GM21360 (cell line): ENCODE measurements at regions not wholly inside any gene's neighbourhood (a gene's known extent, or its start where the extent isn't known, plus 50 kb on each side); places are given as distances from the start of the nearest gene placed in this dataset.
"Not testable (repeated sequence)": the region's sequence is repeated elsewhere in the genome, so short reads cannot be mapped to it uniquely, and the experiment has no call there.

Source experiments
- ATAC-seq: cut with Tn5 transposase; IDR thresholded peaks from one replicate; pipeline ENCODE4 v1.9.1; 2021; ENCODE audit warnings: mild to moderate bottlenecking, moderate library complexity; ENCODE audit not compliant: unreplicated experiment

GRCh38 chr2:179385756-179386155 lies 121.1 kb upstream of the SESTD1 start:
- ATAC-seq: not testable (repeated sequence)

GRCh38 chr2:179383975-179384374 lies 119.3 kb upstream of the SESTD1 start:
- no peak for ATAC-seq

GRCh38 chr2:179377296-179377695 lies 112.7 kb upstream of the SESTD1 start:
- no peak for ATAC-seq

GRCh38 chr2:179376881-179377280 lies 112.2 kb upstream of the SESTD1 start:
- no peak for ATAC-seq

- no peak for ATAC-seq
These were observed 109.2 kb upstream of the SESTD1 start for GRCh38 chr2:179373816-179374215.

- ATAC-seq: not testable (repeated sequence)
These were observed 100.9 kb upstream of the SESTD1 start for GRCh38 chr2:179365561-179365960.

GRCh38 chr2:179355881-179356280 lies 91.2 kb upstream of the SESTD1 start:
- no peak for ATAC-seq

- no peak for ATAC-seq
These were observed 90.3 kb upstream of the SESTD1 start for GRCh38 chr2:179354739-179355537.

- no peak for ATAC-seq
These were observed 89.7 kb upstream of the SESTD1 start for GRCh38 chr2:179354296-179354695.

GRCh38 chr2:179352181-179352580 lies 87.5 kb upstream of the SESTD1 start:
- no peak for ATAC-seq

- ATAC-seq: no peak
These were observed 86.4 kb upstream of the SESTD1 start for GRCh38 chr2:179351057-179351456.

- peak; percentile 64 for ATAC-seq
These were observed 85.2 kb upstream of the SESTD1 start for GRCh38 chr2:179349670-179350303.

GRCh38 chr2:179348906-179349305 lies 84.3 kb upstream of the SESTD1 start:
- ATAC-seq: no peak

- no peak for ATAC-seq
These were observed 80.3 kb upstream of the SESTD1 start for GRCh38 chr2:179344970-179345369.

GRCh38 chr2:179344280-179344964 lies 79.8 kb upstream of the SESTD1 start:
- no peak for ATAC-seq

- no peak for ATAC-seq
These were observed 79.3 kb upstream of the SESTD1 start for GRCh38 chr2:179343945-179344279.

- ATAC-seq: no peak
These were observed 76.7 kb upstream of the SESTD1 start for GRCh38 chr2:179341152-179341866.

GRCh38 chr2:179340678-179341077 lies 76.0 kb upstream of the SESTD1 start:
- ATAC-seq: no peak

- no peak for ATAC-seq
These were observed 74.0 kb upstream of the SESTD1 start for GRCh38 chr2:179338681-179339080.

GRCh38 chr2:179336782-179337534 lies 72.3 kb upstream of the SESTD1 start:
- no peak for ATAC-seq

GRCh38 chr2:179335732-179336131 lies 71.1 kb upstream of the SESTD1 start:
- no peak for ATAC-seq
